Astrocyte (in vitro differentiated cells and primary cell): ENCODE measurements at regions not wholly inside any gene's neighbourhood (a gene's known extent, or its start where the extent isn't known, plus 50 kb on each side); places are given as distances from the start of the nearest gene placed in this dataset.

ENCODE experiments used
- DNase-seq: peaks from one replicate; pipeline ENCODE4 v3.0.0-alpha.2; 2010; ENCODE audit warnings: low read depth
- FAIRE-seq: peaks from 2 replicates; lab custom pipeline; 2011; peaks lifted over from hg19 to GRCh38; lab: Jason Lieb, UNC
- H2AFZ ChIP-seq: 2 replicates; pipeline ENCODE4 v1.6.0; 2012; ENCODE audit warnings: low read depth, low read length, inconsistent platforms
- H3K27ac ChIP-seq: 2 replicates; pipeline ENCODE4 v1.5.1; 2011; ENCODE audit warnings: low read depth, low read length, inconsistent platforms
- H3K27me3 ChIP-seq: 2 replicates; pipeline ENCODE4 v1.6.0; 2011; ENCODE audit warnings: low read length, inconsistent platforms; ENCODE audit not compliant: insufficient read depth
- H3K36me3 ChIP-seq: 2 replicates; pipeline ENCODE4 v1.5.1; 2011; ENCODE audit warnings: low read length, inconsistent platforms; ENCODE audit not compliant: insufficient read depth
- H3K4me1 ChIP-seq: 2 replicates; pipeline ENCODE4 v1.5.1; 2011; ENCODE audit warnings: low read length, inconsistent platforms; ENCODE audit not compliant: insufficient read depth
- H3K4me2 ChIP-seq: 2 replicates; pipeline ENCODE4 v1.6.0; 2012; ENCODE audit warnings: low read length, inconsistent platforms
- H3K4me3 ChIP-seq: 2 replicates; pipeline ENCODE4 v1.5.1; 2011; ENCODE audit warnings: low read depth, mild to moderate bottlenecking, low read length, inconsistent platforms; ENCODE audit not compliant: insufficient read depth
- H3K79me2 ChIP-seq: 2 replicates; pipeline ENCODE4 v1.6.0; 2012; ENCODE audit warnings: mild to moderate bottlenecking, low read length, inconsistent platforms; ENCODE audit not compliant: insufficient read depth
- H3K9ac ChIP-seq: 2 replicates; pipeline ENCODE4 v1.6.0; 2012; ENCODE audit warnings: mild to moderate bottlenecking, low read length, inconsistent platforms
- H3K9me3 ChIP-seq: 2 replicates; pipeline ENCODE4 v1.5.1; 2012; ENCODE audit warnings: low read depth, mild to moderate bottlenecking, low read length, inconsistent platforms; ENCODE audit not compliant: insufficient read depth
- H4K20me1 ChIP-seq: 2 replicates; pipeline ENCODE4 v1.6.0; 2012; ENCODE audit warnings: low read length, inconsistent platforms; ENCODE audit not compliant: insufficient read depth
- H3K27ac Mint-ChIP-seq: one replicate; pipeline ENCODE4 v1.8.0; 2021; ENCODE audit warnings: mild to moderate bottlenecking, mixed read lengths; ENCODE audit not compliant: unreplicated experiment
- H3K27me3 Mint-ChIP-seq: one replicate; pipeline ENCODE4 v1.8.0; 2021; ENCODE audit warnings: low read depth, mixed read lengths; ENCODE audit not compliant: unreplicated experiment
- H3K36me3 Mint-ChIP-seq: one replicate; pipeline ENCODE4 v1.8.0; 2021; ENCODE audit warnings: low read depth, mixed read lengths; ENCODE audit not compliant: unreplicated experiment
- H3K4me1 Mint-ChIP-seq: one replicate; pipeline ENCODE4 v1.8.0; 2021; ENCODE audit warnings: low read depth, mixed read lengths; ENCODE audit not compliant: unreplicated experiment
- H3K4me3 Mint-ChIP-seq: one replicate; pipeline ENCODE4 v1.8.0; 2021; ENCODE audit warnings: mild to moderate bottlenecking, moderate library complexity, mixed read lengths; ENCODE audit not compliant: unreplicated experiment
- H3K9me3 Mint-ChIP-seq: one replicate; pipeline ENCODE4 v1.8.0; 2021; ENCODE audit warnings: mild to moderate bottlenecking, mixed read lengths; ENCODE audit not compliant: unreplicated experiment
- EZH2 ChIP-seq: IDR thresholded peaks from 2 replicates; pipeline ENCODE4 v1.6.1; 2012; ENCODE audit warnings: mild to moderate bottlenecking, low read length, inconsistent platforms; ENCODE audit not compliant: insufficient read depth
- TF ChIP-seq, protein P1 (sequence below): IDR thresholded peaks from 2 replicates; pipeline ENCODE4 v1.5.1; 2011; ENCODE audit warnings: low read depth, mild to moderate bottlenecking, inconsistent platforms, low read length, moderate library complexity; ENCODE audit not compliant: insufficient read depth

DNA sequence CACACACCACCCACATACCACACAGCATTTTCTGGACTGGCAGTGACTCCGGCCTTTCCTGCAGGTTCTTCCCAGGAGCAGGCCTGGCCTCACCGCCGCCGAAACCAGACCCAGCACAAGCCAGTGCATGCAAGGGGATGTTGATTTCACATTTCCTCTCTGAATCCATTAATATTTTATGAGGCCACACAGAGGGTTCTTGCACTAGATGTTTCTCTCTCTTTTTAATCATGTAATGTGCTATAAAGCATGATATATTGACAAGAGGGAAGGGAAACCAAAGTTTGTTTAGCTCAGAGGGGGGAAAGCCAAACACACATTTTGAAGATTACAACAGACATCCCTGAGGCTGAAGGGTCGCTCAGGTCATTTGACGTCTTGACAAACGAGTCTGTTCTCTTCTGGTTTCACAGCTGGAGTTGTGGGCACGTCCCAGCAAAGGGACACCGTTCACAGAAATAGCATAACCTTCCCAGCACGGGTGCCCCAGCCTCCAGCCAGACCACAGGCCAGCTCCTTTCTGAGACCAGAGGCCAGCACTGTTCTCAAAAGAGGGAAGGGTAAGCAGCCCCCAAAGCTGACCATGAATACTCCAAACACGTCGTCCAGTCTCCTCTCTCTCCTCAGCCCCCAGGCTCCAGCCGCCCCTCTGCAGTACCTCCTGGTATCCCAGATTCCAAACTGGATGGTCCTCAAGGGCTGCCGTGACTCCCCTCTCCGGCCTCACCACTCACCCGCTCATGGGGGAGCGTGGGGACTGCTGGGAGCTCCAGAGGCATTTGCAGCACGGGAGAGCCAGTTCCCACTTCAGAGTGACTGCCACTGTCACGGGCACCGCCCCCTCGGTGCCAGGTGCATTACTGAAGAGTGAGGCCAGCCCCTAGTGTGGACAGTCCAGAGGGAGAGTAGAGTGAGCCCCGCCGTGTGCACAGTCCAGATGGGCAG lies 340.3 kb upstream of the SALL3 start:
- no peak for FAIRE-seq

DNA sequence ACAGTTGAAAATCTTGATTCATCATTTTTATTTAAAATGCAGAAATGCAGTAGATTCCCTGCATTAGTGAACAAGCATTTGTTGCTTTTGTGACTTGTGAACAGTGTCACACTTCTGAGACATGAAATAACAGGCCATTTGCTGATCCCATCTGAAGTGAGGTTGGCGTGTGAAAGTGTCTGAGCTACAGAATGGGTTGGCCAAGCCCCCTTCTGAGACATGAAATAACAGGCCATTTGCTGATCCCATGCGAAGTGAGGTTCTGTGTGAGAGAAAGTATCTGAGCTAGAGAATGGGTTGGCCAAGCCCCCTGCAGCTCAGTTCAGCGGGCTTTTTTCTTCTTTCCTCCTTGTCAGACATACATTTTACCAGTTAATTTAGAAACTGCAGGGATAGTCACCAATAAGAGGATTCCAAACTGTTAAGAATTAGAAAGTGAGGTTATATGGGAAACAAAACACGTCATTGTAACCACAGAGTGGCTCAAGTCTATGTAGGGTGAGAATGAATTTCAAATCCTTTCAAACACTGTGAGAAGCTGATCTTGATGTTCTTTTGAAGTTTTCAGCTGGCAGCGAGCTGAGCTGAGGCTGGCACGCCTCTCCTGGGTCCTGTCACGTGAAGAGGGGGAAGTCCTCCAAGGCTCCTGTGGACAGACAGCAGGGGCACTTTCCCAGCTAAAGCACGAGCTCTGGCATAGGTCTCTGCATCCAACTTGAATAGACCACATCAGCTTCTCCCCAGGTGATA lies 339.2 kb upstream of the SALL3 start:
- Histone ChIP-seq H3K27me3 (no peaks in the 10 kb centered on the region), H3K4me2 (no peak overlapping the region), H2AFZ (no peak overlapping the region), H3K27ac (no peak overlapping the region), H3K36me3 (no peaks in the 10 kb centered on the region), H3K4me3 (no peak overlapping the region), H3K79me2 (no peaks in the 10 kb centered on the region), H4K20me1 (no peaks in the 10 kb centered on the region), H3K4me1 (no peaks in the 10 kb centered on the region), H3K9me3 (peaks cover 22% of the 10 kb centered on the region), H3K9ac (no peak overlapping the region)
- Mint-ChIP-seq H3K4me1 (no peaks in the 10 kb centered on the region), H3K27ac (no peak overlapping the region), H3K27me3 (no peaks in the 10 kb centered on the region), H3K4me3 (no peak overlapping the region), H3K36me3 (no peaks in the 10 kb centered on the region), H3K9me3 (peaks cover 25% of the 10 kb centered on the region)
- no peak for FAIRE-seq
- DNase-seq = no peak
- no peak for TF ChIP-seq EZH2
- TF ChIP-seq, protein P1, sequence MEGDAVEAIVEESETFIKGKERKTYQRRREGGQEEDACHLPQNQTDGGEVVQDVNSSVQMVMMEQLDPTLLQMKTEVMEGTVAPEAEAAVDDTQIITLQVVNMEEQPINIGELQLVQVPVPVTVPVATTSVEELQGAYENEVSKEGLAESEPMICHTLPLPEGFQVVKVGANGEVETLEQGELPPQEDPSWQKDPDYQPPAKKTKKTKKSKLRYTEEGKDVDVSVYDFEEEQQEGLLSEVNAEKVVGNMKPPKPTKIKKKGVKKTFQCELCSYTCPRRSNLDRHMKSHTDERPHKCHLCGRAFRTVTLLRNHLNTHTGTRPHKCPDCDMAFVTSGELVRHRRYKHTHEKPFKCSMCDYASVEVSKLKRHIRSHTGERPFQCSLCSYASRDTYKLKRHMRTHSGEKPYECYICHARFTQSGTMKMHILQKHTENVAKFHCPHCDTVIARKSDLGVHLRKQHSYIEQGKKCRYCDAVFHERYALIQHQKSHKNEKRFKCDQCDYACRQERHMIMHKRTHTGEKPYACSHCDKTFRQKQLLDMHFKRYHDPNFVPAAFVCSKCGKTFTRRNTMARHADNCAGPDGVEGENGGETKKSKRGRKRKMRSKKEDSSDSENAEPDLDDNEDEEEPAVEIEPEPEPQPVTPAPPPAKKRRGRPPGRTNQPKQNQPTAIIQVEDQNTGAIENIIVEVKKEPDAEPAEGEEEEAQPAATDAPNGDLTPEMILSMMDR = no peak

More for the DNA sequence above, 340.3 kb upstream of the SALL3 start:
- H3K27me3 ChIP-seq = no peaks in the 10 kb centered on the region
- H3K4me1 Mint-ChIP-seq = no peaks in the 10 kb centered on the region
- no peaks in the 10 kb centered on the region for H3K36me3 ChIP-seq
- no peak for DNase-seq
- TF ChIP-seq EZH2 = no peak
- TF ChIP-seq, protein P1 = no peak
- no peaks in the 10 kb centered on the region for H3K36me3 Mint-ChIP-seq
- no peak overlapping the region for H3K4me2 ChIP-seq
- no peak overlapping the region for H2AFZ ChIP-seq
- H3K4me1 ChIP-seq = no peaks in the 10 kb centered on the region
- H3K4me3 Mint-ChIP-seq = no peak overlapping the region
- H3K27me3 Mint-ChIP-seq = no peaks in the 10 kb centered on the region
- no peak overlapping the region for H3K4me3 ChIP-seq
- H3K9me3 Mint-ChIP-seq = peaks cover 23% of the 10 kb centered on the region
- no peak overlapping the region for H3K27ac ChIP-seq
- H4K20me1 ChIP-seq = no peaks in the 10 kb centered on the region
- H3K9me3 ChIP-seq = peaks cover 19% of the 10 kb centered on the region
- H3K79me2 ChIP-seq = no peaks in the 10 kb centered on the region
- H3K9ac ChIP-seq = no peak overlapping the region
- no peak overlapping the region for H3K27ac Mint-ChIP-seq
